AG08396 (cell line): ENCODE measurements at regions not wholly inside any gene's neighbourhood (a gene's known extent, or its start where the extent isn't known, plus 50 kb on each side); places are given as distances from the start of the nearest gene placed in this dataset.
"Not testable (repeated sequence)": the region's sequence is repeated elsewhere in the genome, so short reads cannot be mapped to it uniquely, and the experiment has no call there.

Experiments
- DNase-seq: peaks from one replicate; pipeline ENCODE4 v3.0.0; 2012; ENCODE audit warnings: low spot score, mixed read lengths

DNA sequence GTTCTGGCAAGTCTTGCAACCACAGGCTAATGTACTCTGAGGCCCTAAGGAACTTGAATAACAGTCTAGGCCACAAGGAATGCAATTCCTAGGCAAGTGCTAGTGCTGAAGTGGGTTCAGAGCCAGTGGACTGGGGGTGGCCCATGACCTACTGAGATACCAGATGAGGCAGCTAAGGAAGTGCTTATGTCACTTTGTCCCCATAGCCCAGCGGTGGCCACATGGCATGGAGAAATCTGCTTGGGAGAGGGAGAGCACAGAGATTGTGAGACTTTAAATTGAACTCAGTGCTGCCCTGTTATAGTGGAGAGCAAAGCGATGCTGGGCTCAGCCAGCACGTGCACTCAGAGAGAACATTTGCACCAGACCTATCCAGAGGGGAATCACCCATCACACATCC lies 629.5 kb downstream of the JRKL start:
- DNase-seq: no peak

DNA sequence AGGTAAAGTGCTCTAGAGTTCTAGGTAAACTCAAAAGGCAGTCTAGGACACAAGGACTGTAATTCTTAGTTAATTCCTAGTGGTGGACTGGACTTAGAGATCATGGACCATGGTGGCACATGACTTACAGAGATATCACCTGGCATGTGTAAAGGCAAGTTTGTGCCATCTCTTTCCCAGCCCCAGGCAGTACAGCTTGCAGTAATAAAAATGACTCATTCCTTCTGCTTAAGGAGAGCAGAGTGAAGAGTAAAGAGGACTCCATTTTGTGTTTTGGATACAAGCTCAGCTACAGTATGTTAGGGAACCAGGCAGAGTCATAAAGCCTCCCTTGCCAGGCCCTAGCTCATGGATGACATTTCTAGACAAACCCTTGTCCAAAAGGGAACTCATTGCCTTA lies 629.9 kb downstream of the JRKL start:
- DNase-seq: no peak

- no peak for DNase-seq
These were observed 633.1 kb downstream of the JRKL start for GRCh38 chr11:97022955-97023354.

- no peak for DNase-seq
These were observed 639.1 kb downstream of the JRKL start for GRCh38 chr11:97028836-97029406.

- no peak for DNase-seq
These were observed 643.4 kb downstream of the JRKL start for GRCh38 chr11:97033178-97033577.

DNA sequence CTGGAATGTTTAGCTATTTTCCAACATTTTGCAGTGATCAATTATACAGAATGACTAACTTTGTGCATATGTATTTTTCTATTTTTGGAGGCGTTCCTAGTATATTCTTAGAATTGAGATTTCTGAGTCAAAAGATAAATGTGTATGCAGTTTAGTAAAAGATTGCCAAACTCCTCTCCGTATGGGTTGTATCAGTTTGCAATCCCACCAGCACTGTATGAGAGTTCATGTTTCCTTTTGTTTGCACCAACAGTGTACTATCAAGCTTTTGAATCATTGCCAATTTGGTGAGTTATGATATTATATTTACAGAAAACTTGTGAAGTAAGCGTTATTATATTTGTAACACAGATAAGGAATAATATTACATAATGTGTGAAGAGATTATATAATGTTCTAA lies 658.7 kb downstream of the JRKL start:
- DNase-seq: no peak

- DNase-seq: no peak
These were observed 670.4 kb downstream of the JRKL start for GRCh38 chr11:97060184-97060583.

GRCh38 chr11:97069160-97069559 lies 679.3 kb downstream of the JRKL start:
- no peak for DNase-seq

DNA sequence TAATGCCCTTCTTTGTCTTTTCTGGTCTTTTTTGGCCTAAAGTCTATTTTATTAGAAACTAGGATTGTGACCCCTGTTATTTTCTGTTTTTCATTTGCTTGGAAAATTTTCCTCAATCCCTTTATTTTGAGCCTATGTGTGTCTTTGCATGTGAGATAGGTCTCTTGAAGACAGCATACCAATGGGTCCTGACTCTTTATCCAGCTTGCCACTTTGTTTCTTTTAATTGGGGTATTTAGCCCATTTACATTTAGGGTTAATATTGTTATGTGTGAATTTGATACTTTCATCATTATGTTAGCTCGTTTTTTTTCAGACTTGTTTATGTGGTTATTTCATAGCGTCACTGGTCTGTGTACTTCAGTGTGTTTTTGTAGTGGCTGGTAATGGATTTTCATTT lies 682.6 kb downstream of the JRKL start:
- no peak for DNase-seq

DNA sequence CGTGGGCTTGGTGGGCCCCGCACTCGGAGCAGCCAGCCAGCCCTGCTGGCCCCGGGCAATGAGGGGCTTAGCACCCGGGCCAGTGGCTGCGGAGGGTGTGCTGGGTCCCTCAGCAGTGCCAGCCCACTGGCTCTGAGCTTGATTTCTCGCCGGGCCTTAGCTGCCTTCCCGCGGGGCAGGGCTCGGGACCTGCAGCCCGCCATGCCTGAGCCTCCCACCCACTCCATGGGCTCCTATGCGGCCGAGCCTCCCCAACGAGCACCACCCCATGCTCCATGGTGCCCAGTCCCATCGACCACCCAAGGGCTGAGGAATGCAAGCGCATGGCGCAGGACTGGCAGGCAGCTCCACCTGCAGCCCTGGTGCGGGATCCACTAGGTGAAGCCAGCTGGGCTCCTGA lies 686.9 kb downstream of the JRKL start:
- not testable (repeated sequence) for DNase-seq

DNA sequence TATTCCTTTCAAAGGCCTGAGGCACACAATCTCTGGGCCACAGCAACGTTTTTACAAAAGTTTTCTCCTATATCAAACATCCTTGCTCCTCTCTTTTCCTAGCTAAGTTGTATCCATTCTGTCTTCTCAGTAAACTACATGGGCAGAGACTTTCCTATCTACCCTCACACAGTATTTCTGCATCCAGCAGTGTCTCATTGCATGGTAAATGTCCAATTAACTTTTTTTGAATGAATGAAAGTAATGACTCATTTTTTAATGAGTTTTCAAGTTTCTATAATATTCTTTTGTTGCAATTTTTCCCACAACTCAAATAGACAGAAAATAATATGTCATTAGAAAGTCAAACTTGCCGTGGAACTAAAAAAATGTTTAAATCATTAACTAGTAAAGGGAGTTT lies 688.6 kb downstream of the JRKL start:
- no peak for DNase-seq

GRCh38 chr11:97079244-97079643 lies 689.4 kb downstream of the JRKL start:
- DNase-seq: no peak

GRCh38 chr11:97087419-97087818 lies 697.6 kb downstream of the JRKL start:
- no peak for DNase-seq

- no peak for DNase-seq
These were observed 703.0 kb downstream of the JRKL start for GRCh38 chr11:97092823-97093222.

- DNase-seq: not testable (repeated sequence)
These were observed 712.4 kb downstream of the JRKL start for GRCh38 chr11:97102180-97102579.

GRCh38 chr11:97107604-97108003 lies 717.8 kb downstream of the JRKL start:
- DNase-seq: no peak

DNA sequence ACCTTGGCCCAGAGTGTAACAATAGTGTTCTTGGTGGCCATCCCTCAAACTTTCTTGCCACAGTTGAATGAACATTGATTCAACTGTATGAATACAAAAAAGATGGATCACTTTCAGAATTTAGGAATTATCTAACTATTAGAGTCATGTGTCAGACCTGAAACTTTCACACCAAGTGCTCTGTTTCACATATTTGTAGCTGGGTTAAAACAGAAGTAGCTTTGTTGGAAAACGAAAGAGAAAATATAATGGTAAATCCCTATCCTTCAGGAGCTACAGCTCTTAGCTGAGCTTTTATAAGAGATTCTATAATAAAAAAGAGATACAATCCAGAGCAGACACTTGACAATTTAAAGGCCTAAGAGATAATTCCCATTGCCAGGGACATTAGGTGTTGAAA lies 719.3 kb downstream of the JRKL start:
- DNase-seq: no peak

- DNase-seq: no peak
These were observed 720.6 kb downstream of the JRKL start for GRCh38 chr11:97110376-97110775.

DNA sequence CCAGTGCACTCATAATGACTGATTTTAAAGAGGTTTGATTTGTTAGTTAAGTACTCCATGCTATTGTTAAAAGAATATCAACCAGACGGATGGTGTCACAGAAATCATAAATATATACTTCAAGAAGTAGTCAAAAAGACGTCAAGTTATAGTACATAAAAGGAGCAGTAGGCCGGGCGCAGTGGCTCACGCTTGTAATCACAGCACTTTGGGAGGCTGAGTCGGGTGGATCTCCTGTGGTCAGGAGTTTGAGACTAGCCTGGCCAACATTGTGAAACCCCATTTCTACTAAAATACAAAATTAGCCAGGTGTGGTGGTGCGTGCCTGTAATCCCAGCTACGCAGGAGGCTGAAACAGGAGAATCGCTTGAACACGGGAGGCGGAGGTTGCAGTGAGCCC lies 721.7 kb downstream of the JRKL start:
- no peak for DNase-seq

GRCh38 chr11:97118614-97119200 lies 728.9 kb downstream of the JRKL start:
- DNase-seq: no peak

- DNase-seq: no peak
These were observed 733.4 kb downstream of the JRKL start for GRCh38 chr11:97123237-97123636.

DNA sequence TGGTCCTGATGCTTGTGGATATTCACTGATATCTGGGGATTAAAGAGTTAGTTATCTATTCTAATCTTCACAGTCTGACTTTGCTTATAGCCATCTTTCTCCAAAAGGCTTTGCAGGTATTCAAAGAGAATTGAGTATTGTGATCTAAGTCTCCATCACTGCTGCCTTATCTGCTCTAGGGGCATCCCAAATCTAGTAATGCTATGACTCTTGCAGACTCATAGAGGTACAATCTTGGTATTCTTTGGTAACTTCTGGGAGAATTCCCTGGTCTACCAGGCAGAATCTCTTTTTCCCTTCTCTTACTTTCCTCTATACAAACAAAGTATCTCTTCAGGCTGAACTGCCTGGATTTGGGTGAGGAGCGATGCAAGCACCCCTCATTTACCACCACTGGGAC lies 746.3 kb downstream of the JRKL start:
- no peak for DNase-seq

DNA sequence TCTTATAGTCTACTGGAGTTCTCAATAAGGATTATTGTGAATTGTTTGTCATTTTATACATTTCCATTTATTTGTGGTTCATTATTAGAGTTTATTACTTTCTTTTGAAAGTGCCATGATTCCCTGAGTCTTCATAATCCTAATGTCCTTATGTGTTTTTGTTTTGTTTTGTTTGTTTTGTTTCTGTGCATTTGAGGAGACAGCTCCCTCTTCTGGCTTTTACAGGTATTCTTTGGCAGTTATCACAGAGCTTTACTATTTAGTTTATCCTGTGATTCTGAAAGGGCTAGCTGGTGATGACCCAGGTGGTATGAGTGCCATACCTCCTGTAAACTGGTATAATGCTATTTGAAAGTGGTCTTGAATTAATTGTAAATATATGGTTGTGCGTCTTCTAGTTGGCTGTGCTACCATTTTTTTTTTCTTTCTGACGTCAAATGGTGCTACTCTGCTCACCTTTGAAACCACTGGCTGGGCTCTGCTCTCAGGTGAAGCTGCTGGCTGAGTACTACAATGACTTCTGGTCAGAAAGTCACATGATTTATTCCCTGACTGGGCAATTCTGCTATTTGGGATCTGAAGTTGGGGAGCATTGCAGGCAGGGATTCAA lies 751.2 kb downstream of the JRKL start:
- no peak for DNase-seq

- no peak for DNase-seq
These were observed 753.6 kb downstream of the JRKL start for GRCh38 chr11:97143463-97143862.
